Panc1 (cell line): ENCODE measurements at regions not wholly inside any gene's neighbourhood (a gene's known extent, or its start where the extent isn't known, plus 50 kb on each side); places are given as distances from the start of the nearest gene placed in this dataset.

Source experiments
- POLR2AphosphoS5 ChIP-seq: IDR thresholded peaks from 2 replicates; pipeline ENCODE4 v1.6.1; 2012; ENCODE audit warnings: mild to moderate bottlenecking, low read depth, low read length, moderate library complexity
- SIN3A ChIP-seq: IDR thresholded peaks from 2 replicates; pipeline ENCODE4 v1.6.1; 2012; ENCODE audit warnings: low read depth, mild to moderate bottlenecking, low read length, moderate library complexity, borderline replicate concordance; ENCODE audit not compliant: insufficient read depth
- TF ChIP-seq, protein P1 (sequence below): fragments of 450-650 bp; IDR thresholded peaks from 2 replicates; pipeline ENCODE4 v1.5.1; 2017; ENCODE audit warnings: mild to moderate bottlenecking

DNA sequence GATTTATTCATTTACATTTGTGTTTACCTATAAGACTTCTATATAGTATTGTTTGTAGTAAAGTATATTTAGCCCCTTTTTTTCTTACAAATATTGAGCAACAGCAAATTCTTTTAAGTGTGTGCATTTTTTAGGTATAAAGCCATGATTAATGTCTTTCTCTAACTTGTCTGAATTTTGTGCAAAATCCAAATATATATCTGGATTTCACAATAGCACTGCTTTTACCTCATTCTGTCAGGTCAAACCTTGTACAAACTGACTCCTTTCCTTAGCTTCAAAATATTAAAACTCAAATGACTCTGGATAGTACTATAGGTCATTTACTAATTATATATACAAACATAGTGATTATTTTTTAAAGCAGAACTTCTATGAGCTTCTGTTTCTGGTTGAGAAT, 563.0 kb upstream of the SPRY2 start:
- TF ChIP-seq POLR2AphosphoS5 (no peak), SIN3A (no peak)
- TF ChIP-seq, protein P1, sequence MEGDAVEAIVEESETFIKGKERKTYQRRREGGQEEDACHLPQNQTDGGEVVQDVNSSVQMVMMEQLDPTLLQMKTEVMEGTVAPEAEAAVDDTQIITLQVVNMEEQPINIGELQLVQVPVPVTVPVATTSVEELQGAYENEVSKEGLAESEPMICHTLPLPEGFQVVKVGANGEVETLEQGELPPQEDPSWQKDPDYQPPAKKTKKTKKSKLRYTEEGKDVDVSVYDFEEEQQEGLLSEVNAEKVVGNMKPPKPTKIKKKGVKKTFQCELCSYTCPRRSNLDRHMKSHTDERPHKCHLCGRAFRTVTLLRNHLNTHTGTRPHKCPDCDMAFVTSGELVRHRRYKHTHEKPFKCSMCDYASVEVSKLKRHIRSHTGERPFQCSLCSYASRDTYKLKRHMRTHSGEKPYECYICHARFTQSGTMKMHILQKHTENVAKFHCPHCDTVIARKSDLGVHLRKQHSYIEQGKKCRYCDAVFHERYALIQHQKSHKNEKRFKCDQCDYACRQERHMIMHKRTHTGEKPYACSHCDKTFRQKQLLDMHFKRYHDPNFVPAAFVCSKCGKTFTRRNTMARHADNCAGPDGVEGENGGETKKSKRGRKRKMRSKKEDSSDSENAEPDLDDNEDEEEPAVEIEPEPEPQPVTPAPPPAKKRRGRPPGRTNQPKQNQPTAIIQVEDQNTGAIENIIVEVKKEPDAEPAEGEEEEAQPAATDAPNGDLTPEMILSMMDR, result no peak
